Choroid plexus epithelial cell (primary cell): ENCODE measurements at regions not wholly inside any gene's neighbourhood (a gene's known extent, or its start where the extent isn't known, plus 50 kb on each side); places are given as distances from the start of the nearest gene placed in this dataset.

Experiments
- DNase-seq: peaks from one replicate; pipeline ENCODE4 v3.0.0-alpha.2; 2010; ENCODE audit warnings: low read depth
- H3K4me3 ChIP-seq: 2 replicates; pipeline ENCODE4 v1.5.1; 2011; ENCODE audit warnings: low read depth, mild to moderate bottlenecking, control low read depth, low read length, moderate library complexity
- CTCF ChIP-seq: conservative IDR thresholded peaks from 2 replicates; pipeline ENCODE4 v1.5.1; 2011; ENCODE audit warnings: low read depth, mild to moderate bottlenecking, control low read depth, inconsistent platforms, low read length, moderate library complexity

GRCh38 chr2:147543056-147543455 lies 301.8 kb upstream of the ACVR2A start:
- H3K4me3 ChIP-seq = no peak overlapping the region
- DNase-seq = no peak
- TF ChIP-seq CTCF = no peak

- TF ChIP-seq CTCF = no peak
- H3K4me3 ChIP-seq = no peak overlapping the region
- DNase-seq = no peak
Observed at GRCh38 chr2:147542351-147542750, 302.5 kb upstream of the ACVR2A start.

GRCh38 chr2:147541314-147541713 lies 303.5 kb upstream of the ACVR2A start:
- no peak for TF ChIP-seq CTCF
- no peak for DNase-seq

GRCh38 chr2:147538821-147539220 lies 306.0 kb upstream of the ACVR2A start:
- H3K4me3 ChIP-seq = no peak overlapping the region
- TF ChIP-seq CTCF = no peak
- DNase-seq = no peak

More at GRCh38 chr2:147541314-147541713, 303.5 kb upstream of the ACVR2A start:
- no peak overlapping the region for H3K4me3 ChIP-seq

GRCh38 chr2:147538088-147538487 lies 306.7 kb upstream of the ACVR2A start:
- no peak overlapping the region for H3K4me3 ChIP-seq
- DNase-seq = no peak
- no peak for TF ChIP-seq CTCF

GRCh38 chr2:147531269-147531668 lies 313.6 kb upstream of the ACVR2A start:
- no peak for DNase-seq
- TF ChIP-seq CTCF = no peak
- no peak overlapping the region for H3K4me3 ChIP-seq

GRCh38 chr2:147530033-147530432 lies 314.8 kb upstream of the ACVR2A start:
- DNase-seq = no peak
- no peak overlapping the region for H3K4me3 ChIP-seq
- TF ChIP-seq CTCF = no peak
